HG03139 (cell line): ENCODE measurements at regions not wholly inside any gene's neighbourhood (a gene's known extent, or its start where the extent isn't known, plus 50 kb on each side); places are given as distances from the start of the nearest gene placed in this dataset.
"Not testable (repeated sequence)": the region's sequence is repeated elsewhere in the genome, so short reads cannot be mapped to it uniquely, and the experiment has no call there.

ENCODE experiments used
- ATAC-seq: cut with Tn5 transposase; IDR thresholded peaks from one replicate; pipeline ENCODE4 v1.9.1; 2021; ENCODE audit not compliant: unreplicated experiment

DNA sequence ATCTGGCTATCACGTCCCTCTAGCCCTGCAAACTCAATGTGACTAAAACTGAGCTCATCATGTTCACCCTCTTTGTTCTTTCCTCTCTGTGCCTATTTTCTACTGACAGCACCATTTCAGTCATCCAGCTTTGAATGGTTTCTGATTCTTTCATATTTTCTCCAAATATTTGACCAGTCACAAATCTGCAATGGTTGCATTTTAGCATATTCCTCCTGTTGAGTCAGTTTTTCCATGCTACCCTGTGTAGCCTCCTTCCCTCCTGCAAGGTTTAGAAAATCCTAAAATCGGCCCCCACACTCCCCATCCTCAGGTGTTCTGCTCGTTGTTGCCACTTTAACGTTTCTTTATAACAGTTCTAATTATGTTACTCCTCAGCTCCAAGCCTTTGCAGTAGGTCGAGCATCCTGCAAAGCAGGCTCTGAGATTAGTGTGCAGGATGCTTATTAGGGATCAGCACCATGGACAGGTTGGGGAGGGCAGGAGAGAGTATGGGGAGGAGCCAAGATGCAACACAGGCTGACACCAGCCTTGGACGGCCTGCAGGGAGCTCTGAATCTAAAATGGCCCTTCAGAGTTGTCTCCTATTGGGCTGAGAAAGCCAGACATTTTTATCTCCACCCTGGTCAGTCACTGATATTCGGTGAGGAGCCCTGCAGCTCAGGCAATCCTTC lies 531.0 kb upstream of the COBL start:
- no peak for ATAC-seq

- not testable (repeated sequence) for ATAC-seq
These were observed 522.5 kb upstream of the COBL start for GRCh38 chr7:51839130-51839529.

DNA sequence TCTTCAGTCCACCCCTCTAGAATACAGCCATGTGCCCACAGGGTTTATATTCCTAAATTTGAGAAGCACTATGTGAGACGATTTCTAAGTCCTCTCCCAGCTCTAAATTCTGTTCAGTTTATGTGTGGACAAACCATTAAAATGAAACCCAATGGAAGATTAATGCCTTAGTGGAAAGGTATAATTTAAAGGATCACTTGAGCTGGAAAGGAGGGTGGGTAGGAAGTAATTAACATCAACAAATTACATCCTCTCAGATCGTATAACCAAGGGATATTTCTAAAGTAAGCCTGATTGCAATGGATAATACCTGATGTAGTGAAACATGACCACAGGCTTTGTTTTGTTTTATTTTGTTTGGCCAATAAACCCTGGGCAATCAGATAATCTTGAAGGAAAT lies 511.0 kb upstream of the COBL start:
- no peak for ATAC-seq

DNA sequence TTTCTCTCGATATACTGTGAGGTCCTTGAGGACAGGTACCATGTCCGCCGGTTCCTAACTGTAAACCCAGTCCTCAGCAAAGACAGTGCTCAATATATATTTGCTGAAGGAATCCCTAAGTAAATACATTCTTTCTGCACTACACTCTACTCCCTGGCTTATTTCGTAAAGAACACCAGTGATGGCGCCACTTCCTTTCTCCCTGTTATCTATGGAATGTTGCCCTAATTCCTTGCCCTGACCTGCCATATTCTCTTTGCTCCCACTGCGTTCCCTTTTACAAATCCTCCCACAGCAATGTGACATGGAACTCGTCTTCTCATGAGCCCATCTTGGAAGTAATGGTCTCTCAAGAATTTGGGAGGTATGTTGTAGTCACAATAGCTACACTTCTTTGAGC lies 507.4 kb upstream of the COBL start:
- no peak for ATAC-seq

GRCh38 chr7:51823437-51823836 lies 506.8 kb upstream of the COBL start:
- ATAC-seq = no peak

GRCh38 chr7:51817694-51818225 lies 501.2 kb upstream of the COBL start:
- no peak for ATAC-seq

DNA sequence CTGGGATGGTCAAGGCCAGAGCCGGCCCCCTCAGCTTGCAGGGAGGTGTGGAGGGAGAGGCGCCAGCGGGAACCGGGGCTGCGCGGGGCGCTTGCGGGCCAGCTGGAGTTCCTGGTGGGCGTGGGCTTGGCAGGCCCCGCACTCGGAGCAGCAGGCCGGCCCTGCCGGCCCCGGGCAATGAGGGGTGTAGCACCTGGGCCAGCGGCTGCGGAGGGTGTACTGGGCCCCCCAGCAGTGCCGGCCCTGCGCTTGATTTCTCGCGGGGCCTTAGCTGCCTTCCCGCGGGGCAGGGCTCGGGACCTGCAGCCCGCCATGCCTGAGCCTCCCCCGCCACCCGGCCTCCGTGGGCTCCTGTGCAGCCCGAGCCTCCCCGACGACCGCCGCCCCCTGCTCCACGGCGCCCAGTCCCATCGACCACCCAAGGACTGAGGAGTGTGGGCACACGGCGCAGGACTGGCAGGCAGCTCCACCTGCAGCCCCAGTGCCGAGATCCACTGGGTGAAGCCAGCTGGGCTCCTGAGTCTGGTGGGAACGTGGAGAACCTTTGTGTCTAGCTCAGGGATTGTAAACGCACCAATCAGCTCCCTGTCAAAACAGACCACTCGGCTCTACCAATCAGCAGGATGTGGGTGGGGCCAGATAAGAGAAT lies 489.3 kb upstream of the COBL start:
- ATAC-seq = not testable (repeated sequence)

- ATAC-seq = no peak
These were observed 486.1 kb upstream of the COBL start for GRCh38 chr7:51802718-51803117.

- no peak for ATAC-seq
These were observed 480.8 kb upstream of the COBL start for GRCh38 chr7:51797371-51797770.

- no peak for ATAC-seq
These were observed 476.2 kb upstream of the COBL start for GRCh38 chr7:51792796-51793195.

DNA sequence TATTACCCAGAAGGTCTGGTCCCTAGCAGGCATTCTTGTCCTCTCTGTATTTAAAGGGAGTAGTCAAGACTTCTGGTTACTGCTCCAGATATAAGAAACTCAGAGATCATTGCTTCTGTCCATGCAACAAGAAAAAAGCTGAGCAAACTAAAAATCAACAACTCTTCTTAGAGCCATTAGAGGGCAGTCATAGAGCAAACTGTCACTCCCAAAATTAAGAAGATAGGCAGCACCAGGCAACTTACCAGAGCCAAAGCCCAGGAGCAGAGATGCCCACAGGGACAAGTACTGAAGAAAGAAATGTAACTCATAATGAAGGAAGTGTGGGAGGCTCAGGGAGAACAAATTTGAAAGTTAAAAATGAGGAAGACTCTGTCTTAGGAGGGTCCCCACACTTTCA lies 472.9 kb upstream of the COBL start:
- no peak for ATAC-seq

GRCh38 chr7:51786284-51786683 lies 469.7 kb upstream of the COBL start:
- no peak for ATAC-seq

DNA sequence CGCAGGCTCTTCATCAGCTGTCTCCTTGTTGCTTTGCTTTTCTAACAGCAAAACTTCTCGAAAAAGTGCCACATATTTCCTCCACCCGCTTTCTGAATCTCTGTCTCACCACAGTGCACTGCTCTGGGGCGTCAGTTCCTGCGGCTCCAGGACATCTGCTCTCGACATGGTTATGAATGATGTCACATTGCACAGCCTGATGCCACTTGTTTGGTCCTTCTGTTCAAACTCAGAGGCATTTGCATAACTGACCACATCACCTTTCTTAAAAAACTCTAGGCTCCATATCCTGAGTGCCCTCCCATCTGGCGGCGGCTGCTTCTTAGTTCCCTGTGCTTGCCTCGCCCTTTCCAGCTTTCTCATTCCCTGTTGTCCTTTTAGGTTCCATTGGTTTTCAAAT lies 469.3 kb upstream of the COBL start:
- no peak for ATAC-seq

- ATAC-seq = no peak
These were observed 468.6 kb upstream of the COBL start for GRCh38 chr7:51785171-51785570.

- ATAC-seq = no peak
These were observed 466.6 kb upstream of the COBL start for GRCh38 chr7:51783241-51783640.

GRCh38 chr7:51778121-51778520 lies 461.5 kb upstream of the COBL start:
- no peak for ATAC-seq

DNA sequence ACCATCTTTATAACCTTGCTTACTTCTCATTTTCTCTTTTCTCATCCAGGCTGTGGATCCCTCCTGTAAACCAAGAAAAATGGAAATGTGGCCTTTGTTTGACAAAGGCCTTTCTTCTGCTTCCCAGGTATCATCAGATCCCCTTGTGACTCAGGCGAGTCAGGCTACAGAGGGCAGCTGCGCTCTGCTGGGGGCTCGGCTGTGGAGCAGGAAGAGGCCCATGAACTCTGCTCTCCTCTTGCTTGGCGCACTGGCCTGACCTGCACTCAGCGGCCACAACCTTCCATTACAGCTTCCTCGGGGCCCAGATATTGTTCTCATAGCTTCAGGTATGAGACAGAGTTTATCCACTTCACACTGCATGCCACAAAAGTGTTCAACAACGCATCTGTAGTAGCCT lies 457.6 kb upstream of the COBL start:
- ATAC-seq = no peak

DNA sequence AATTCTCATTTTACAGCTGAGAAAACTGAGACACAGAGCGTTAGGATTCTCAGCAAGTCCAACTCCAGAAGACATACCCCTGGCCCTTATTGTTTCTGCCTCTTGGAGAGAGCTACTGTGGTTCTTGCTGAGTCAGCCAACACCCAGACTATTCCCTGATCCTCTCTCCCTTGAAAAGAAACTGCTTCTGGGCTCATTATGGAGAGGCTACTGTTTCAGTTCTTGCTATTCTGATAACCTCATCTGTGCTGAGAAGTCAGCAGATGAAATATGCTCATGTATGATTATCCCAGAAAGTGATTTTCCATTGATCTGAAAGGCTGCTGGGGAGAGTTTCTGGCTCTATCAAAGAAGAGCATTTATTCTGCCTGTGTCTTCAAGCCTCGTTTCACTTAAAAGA lies 455.6 kb upstream of the COBL start:
- no peak for ATAC-seq

DNA sequence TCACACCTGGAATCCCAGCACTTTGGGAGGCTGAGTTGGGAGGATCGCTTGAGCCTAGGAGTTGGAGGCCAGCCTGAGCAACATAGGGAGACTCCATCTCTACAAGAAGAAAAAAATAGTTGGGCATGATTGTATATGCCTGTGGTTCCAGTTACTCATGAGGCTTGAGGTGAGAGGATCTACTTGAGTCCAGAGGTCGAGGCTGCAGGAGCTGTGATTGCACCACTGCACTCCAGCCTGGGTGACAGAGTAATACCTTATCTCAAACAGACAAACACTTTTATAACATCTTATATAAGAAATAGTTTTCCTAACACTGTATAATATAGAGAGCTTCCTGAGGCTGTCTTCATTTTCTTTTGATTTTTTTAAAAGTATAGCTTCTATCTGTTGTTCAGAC lies 448.4 kb upstream of the COBL start:
- ATAC-seq = no peak

DNA sequence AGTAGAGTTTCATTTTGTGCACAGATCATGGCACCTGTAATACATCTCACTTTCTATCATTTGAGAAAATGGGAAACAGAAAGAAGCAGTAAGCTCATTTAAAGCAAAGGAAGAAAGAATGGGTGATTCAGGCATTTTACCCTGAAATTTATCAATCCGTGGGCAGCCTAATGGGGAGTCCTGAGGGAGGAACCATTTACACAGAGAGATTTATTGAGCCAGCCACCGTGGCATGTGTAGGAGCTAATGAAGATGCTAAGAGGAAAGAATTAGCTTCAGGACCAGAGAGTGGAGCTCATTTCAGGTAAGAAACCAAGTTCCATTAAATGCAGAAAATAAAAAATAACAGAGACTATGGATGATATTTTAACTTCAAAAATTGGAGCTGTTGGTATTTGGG lies 443.4 kb upstream of the COBL start:
- no peak for ATAC-seq

- ATAC-seq = no peak
These were observed 441.4 kb upstream of the COBL start for GRCh38 chr7:51757960-51758359.

GRCh38 chr7:51732951-51733350 lies 416.3 kb upstream of the COBL start:
- no peak for ATAC-seq

DNA sequence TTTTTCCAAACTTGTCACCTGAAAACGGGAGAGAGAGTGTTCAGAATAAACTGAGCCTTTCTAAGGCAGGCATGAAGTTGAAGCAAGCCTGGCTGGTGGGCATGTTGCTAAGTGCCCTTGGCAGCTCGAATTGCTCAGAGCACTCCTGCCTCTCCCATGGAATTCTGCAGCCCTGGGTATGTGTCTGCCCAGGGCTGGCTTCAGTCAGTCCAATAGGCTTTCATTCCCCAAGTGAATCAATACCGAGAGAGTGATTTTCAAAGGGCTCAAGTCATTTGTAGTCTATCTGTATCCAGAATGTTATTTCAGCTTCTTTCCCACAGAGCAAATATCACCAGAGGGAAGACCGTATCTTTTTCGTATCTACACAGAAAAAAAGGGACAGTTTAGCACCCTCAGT lies 415.5 kb upstream of the COBL start:
- ATAC-seq = no peak
